GM19455 (cell line): ENCODE measurements at regions not wholly inside any gene's neighbourhood (a gene's known extent, or its start where the extent isn't known, plus 50 kb on each side); places are given as distances from the start of the nearest gene placed in this dataset.
"Not testable (repeated sequence)": the region's sequence is repeated elsewhere in the genome, so short reads cannot be mapped to it uniquely, and the experiment has no call there.

ENCODE experiments used
- ATAC-seq: cut with Tn5 transposase; IDR thresholded peaks from one replicate; pipeline ENCODE4 v1.9.1; 2021; ENCODE audit not compliant: unreplicated experiment

- no peak for ATAC-seq
These were observed 360.2 kb downstream of the HHIPL2 start for GRCh38 chr1:222187566-222188332.

GRCh38 chr1:222182641-222183040 is 365.3 kb downstream of the HHIPL2 start:
- no peak for ATAC-seq

- no peak for ATAC-seq
These were observed 366.7 kb downstream of the HHIPL2 start for GRCh38 chr1:222181191-222181590.

GRCh38 chr1:222177496-222177895 is 370.4 kb downstream of the HHIPL2 start:
- not testable (repeated sequence) for ATAC-seq

GRCh38 chr1:222171005-222171404 is 376.9 kb downstream of the HHIPL2 start:
- peak; percentile 60 for ATAC-seq

GRCh38 chr1:222168621-222169020 is 379.3 kb downstream of the HHIPL2 start:
- no peak for ATAC-seq

- no peak for ATAC-seq
These were observed 380.0 kb downstream of the HHIPL2 start for GRCh38 chr1:222167896-222168295.

- peak; percentile 43 for ATAC-seq
These were observed 380.8 kb downstream of the HHIPL2 start for GRCh38 chr1:222167111-222167510.

- no peak for ATAC-seq
These were observed 382.3 kb downstream of the HHIPL2 start for GRCh38 chr1:222165629-222166028.

GRCh38 chr1:222163895-222164294 is 384.0 kb downstream of the HHIPL2 start:
- ATAC-seq: no peak

- no peak for ATAC-seq
These were observed 386.2 kb downstream of the HHIPL2 start for GRCh38 chr1:222161676-222162075.

GRCh38 chr1:222157612-222158011 is 390.3 kb downstream of the HHIPL2 start:
- no peak for ATAC-seq

- no peak for ATAC-seq
These were observed 398.3 kb upstream of the DUSP10 start for GRCh38 chr1:222140206-222140605.

- ATAC-seq: no peak
These were observed 396.2 kb upstream of the DUSP10 start for GRCh38 chr1:222138095-222138494.

- ATAC-seq: no peak
These were observed 395.0 kb upstream of the DUSP10 start for GRCh38 chr1:222136869-222137268.

GRCh38 chr1:222129041-222129440 is 387.2 kb upstream of the DUSP10 start:
- no peak for ATAC-seq

- ATAC-seq: no peak
These were observed 385.8 kb upstream of the DUSP10 start for GRCh38 chr1:222127526-222128152.

GRCh38 chr1:222127096-222127495 is 385.2 kb upstream of the DUSP10 start:
- ATAC-seq: no peak

- ATAC-seq: no peak
These were observed 384.2 kb upstream of the DUSP10 start for GRCh38 chr1:222126052-222126451.

GRCh38 chr1:222124602-222125001 is 382.7 kb upstream of the DUSP10 start:
- no peak for ATAC-seq

- no peak for ATAC-seq
These were observed 381.2 kb upstream of the DUSP10 start for GRCh38 chr1:222123111-222123510.

GRCh38 chr1:222117809-222118208 is 375.9 kb upstream of the DUSP10 start:
- no peak for ATAC-seq
